Pons (tissue), 1 donor: ENCODE measurements at regions not wholly inside any gene's neighbourhood (a gene's known extent, or its start where the extent isn't known, plus 50 kb on each side); places are given as distances from the start of the nearest gene placed in this dataset.
"Not testable (repeated sequence)": the region's sequence is repeated elsewhere in the genome, so short reads cannot be mapped to it uniquely, and the experiment has no call there.

Experiments used
- DNase-seq: peaks from one replicate; pipeline ENCODE4 v3.0.0-alpha.2; 2016; ENCODE audit warnings: low spot score

DNA sequence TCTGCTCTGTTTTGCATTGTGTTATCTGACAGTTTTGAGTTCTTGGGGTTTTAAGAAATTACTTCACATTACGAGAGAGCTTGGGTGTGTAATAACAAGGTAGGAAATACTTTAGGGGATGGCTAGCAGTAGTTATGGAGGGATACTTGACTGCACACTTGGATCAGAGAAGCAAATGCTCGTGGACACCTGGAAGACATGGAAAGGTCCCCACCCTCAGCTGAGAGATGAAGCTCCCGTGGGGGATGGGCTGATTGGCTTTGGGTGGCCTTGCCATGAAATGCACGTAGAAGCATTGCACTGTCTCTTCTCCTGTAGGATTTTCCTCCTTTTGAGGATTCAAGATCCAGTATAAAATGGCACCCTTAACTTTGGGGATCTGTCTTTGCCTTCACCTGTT is 61.5 kb upstream of the UNC93A start:
- DNase-seq: no peak

DNA sequence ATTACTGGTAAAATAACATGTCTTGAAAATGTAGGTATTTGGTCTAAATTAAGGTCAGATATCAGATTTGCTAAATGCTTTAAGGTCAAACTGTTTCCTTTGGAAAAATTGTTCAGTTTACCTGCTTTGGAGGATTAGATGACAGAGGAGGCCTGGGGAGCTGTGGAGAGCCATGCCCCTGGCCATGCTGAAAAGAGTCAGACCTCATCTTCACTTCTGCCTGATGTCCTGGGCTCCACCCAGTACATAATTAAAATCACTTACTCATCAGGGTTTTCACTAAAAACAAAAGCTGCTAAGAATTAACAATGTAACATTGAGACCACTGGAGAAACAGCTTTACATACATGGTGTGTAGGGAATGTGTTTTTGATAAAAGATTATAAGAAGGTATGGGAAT is 60.8 kb upstream of the UNC93A start:
- DNase-seq: no peak

- DNase-seq: no peak
Measured at GRCh38 chr6:167232356-167232755, 58.8 kb upstream of the UNC93A start.

GRCh38 chr6:167233490-167233889 is 57.6 kb upstream of the UNC93A start:
- DNase-seq: no peak

GRCh38 chr6:167234576-167234975 is 56.5 kb upstream of the UNC93A start:
- not testable (repeated sequence) for DNase-seq

- DNase-seq: no peak
Measured at GRCh38 chr6:167235005-167235404, 56.1 kb upstream of the UNC93A start.

DNA sequence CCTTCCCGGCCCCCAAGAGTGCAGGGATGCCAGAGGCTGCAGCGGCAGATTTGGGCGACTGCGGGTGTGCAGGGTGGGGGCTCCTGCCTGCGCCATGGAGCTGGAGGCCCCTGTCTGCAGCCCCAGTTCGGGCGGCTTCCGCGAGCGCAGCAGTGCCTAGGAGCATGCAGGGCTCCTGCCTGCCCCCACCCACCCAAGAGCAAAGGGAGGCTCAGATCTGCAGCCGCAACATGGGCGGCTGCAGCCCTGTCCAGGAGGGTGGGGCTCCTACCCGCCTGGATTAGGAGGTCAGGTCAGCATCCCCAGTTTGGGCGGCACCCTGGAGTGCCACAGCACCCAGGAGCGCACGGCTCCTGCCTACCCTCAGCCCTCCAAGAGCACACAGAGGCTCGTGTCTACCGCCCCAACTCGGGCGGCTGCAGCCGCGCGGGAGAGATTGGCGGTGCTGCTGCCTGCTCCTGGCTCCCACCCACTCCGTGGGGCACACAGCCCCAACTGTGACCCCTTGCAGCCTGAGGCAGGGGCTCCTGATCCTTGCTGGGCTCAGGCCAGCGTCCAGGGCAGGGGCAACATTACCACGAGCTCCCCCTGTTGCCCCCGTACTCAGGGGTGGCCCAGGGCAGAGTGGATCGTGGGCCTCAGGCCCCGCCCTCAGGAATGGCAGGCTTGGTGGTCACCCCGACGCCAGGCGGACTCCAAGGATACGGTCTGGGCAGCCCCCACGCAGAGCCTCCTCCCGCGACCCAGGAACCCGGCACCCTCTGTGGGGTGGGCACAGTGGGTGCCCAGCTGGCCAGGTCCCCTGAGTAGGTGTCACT is 55.5 kb upstream of the UNC93A start:
- DNase-seq: no peak

DNA sequence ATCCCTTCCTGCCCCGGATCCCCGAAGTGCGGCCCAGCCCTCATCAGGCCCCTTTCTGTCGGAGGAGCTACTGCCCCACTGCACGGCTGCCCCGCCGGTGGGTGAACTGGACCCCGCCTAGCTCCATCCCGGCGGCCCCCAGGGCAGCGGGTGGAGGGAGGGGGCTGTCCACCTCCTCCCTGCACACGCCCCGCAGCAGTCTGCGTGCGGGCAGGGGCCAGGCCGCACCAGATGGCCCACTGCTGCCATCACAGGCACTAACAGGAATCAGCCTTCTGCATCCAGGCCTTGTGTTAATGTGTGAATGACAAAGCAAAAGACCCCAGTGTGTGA is 54.9 kb upstream of the UNC93A start:
- DNase-seq: no peak

- no peak for DNase-seq
Measured at GRCh38 chr6:167237438-167238145, 53.5 kb upstream of the UNC93A start.

- no peak for DNase-seq
Measured at GRCh38 chr6:167238146-167238693, 52.9 kb upstream of the UNC93A start.

DNA sequence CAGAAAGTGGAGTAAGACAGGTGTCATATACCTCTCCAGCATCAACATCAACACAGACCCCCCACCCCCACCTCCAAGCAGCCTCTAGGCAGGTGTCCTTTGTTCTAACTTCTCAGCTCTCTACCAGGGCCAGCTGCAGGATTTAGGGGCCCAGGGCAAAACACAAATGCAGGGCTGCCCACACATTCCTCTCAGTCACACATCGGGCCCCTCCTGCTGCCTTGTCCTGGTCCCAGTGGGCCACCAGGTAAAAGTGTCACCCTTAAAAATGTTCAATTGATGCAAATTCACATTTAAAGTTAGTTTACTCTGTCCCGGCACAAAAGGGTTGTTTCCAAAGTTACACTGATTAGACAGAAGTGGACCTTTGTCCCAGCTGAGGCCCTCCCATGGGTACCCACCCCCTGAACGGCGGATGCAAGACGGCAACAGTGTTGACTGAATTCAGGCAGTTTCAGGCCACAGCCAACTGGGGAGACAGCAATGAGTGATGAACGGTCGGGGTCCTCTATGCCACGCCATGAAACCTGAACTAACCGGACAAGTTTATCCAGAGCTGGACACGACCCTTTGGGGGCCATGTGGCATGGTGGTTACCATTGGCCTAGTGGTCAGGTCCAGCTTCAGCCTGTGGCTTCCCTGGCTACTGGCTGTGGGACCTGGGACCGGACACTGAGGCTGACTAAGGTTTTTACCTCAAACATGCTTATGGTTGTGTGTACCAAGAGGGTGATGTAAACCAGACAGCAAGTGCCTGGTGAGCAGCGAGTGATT is 52.2 kb upstream of the UNC93A start:
- no peak for DNase-seq

GRCh38 chr6:167239470-167239869 is 51.6 kb upstream of the UNC93A start:
- DNase-seq: not testable (repeated sequence)

GRCh38 chr6:167240034-167240541 is 51.0 kb upstream of the UNC93A start:
- DNase-seq: no peak
